Gastrocnemius medialis (tissue), 4 donors: ENCODE measurements at regions not wholly inside any gene's neighbourhood (a gene's known extent, or its start where the extent isn't known, plus 50 kb on each side); places are given as distances from the start of the nearest gene placed in this dataset.

Experiments
- CTCF ChIP-seq, 5 experiments: fragments of 450-650 bp in 3 of 5; fragments of 200-600 bp in 2 of 5; sonication (generic) in 2 of 5; IDR thresholded peaks in 4 of 5; conservative IDR thresholded peaks in 1 of 5; 1 replicate in 4 of 5; 2 replicates in 1 of 5; pipeline ENCODE4 v1.5.1; 2016 to 2019; ENCODE audit warnings: antibody characterized with exemption in 5 of 5, mild to moderate bottlenecking in 3 of 5, moderate library complexity in 3 of 5
- POLR2A ChIP-seq, 2 donors: fragments of 450-650 bp; IDR thresholded peaks; one replicate each; pipeline ENCODE4 v1.6.1; 2017; ENCODE audit warnings: antibody characterized with exemption in 2 of 2, mild to moderate bottlenecking in 2 of 2, moderate library complexity in 2 of 2

- no peak for TF ChIP-seq CTCF (IDR thresholded peaks at IDR 0.05 in 4 of 5, conservative IDR thresholded peaks at IDR 0.05 in 1 of 5)
- no peak for TF ChIP-seq POLR2A (IDR thresholded peaks at IDR 0.05)
Observed at GRCh38 chr12:84542289-84542688, 370.3 kb downstream of the SLC6A15 start.
